Upper lobe of left lung (tissue), 6 donors: ENCODE measurements at regions not wholly inside any gene's neighbourhood (a gene's known extent, or its start where the extent isn't known, plus 50 kb on each side); places are given as distances from the start of the nearest gene placed in this dataset.

Experiments
- ATAC-seq, 2 donors: fragments of 200-7000 bp; cut with Tn5 transposase; one replicate each; pipeline ENCODE4 v1.9.1; 2022; ENCODE audit warnings: mild to moderate bottlenecking in 2 of 2, moderate library complexity in 2 of 2; ENCODE audit not compliant: low FRiP score in 2 of 2
- DNase-seq, 2 donors: peaks; one replicate each; pipeline ENCODE4 v3.0.0-alpha.2; 2019 to 2020
- H3K27ac ChIP-seq, 4 donors: fragments of 200-600 bp; sonication (generic); one replicate each; pipeline ENCODE4 v1.5.1; 2016 to 2019
- H3K27me3 ChIP-seq, 4 donors: fragments of 200-600 bp; sonication (generic); one replicate each; pipeline ENCODE4 v1.5.1; 2017 to 2019
- H3K36me3 ChIP-seq, 4 donors: fragments of 200-600 bp; sonication (generic); one replicate each; pipeline ENCODE4 v1.5.1; 2016 to 2019
- H3K4me1 ChIP-seq, 4 donors: fragments of 200-600 bp; sonication (generic); one replicate each; pipeline ENCODE4 v1.5.1; 2018 to 2019
- H3K4me3 ChIP-seq, 4 donors: fragments of 200-600 bp; sonication (generic); one replicate each; pipeline ENCODE4 v1.5.1; 2017 to 2019; ENCODE audit warnings: mild to moderate bottlenecking in 2 of 4, moderate library complexity in 1 of 4
- H3K9me3 ChIP-seq, 4 donors: fragments of 200-600 bp; sonication (generic); one replicate each; pipeline ENCODE4 v1.5.1; 2018 to 2019
- EP300 ChIP-seq, 4 donors: sonication (generic); formaldehyde crosslinking; IDR thresholded peaks; one replicate each; pipeline ENCODE4 v1.5.1; 2017; ENCODE audit warnings: antibody characterized with exemption in 4 of 4, control low read depth in 2 of 4
- POLR2A ChIP-seq, 4 donors: fragments of 450-650 bp; IDR thresholded peaks; one replicate each; pipeline ENCODE4 v1.5.1; 2016 to 2017; ENCODE audit warnings: antibody characterized with exemption in 4 of 4, mild to moderate bottlenecking in 2 of 4
- POLR2AphosphoS5 ChIP-seq, 2 donors: sonication (generic); formaldehyde crosslinking; IDR thresholded peaks; one replicate each; pipeline ENCODE4 v1.5.1; 2017; ENCODE audit warnings: antibody characterized with exemption in 2 of 2
- WGBS, 2 donors: methylation state at CpG; one replicate each; pipeline ENCODE4 v1.1.5; 2017 to 2018; 5-methylcytosine and 5-hydroxymethylcytosine counted together
- TF ChIP-seq, protein P1 (sequence below), 6 experiments: fragments of 450-650 bp in 4 of 6; fragments of 200-600 bp in 2 of 6; sonication (generic) in 2 of 6; IDR thresholded peaks; one replicate each; pipeline ENCODE4 v1.5.1; 2016 to 2019; ENCODE audit warnings: antibody characterized with exemption in 6 of 6
- donor health status: DM: no; HTN: no; CAD: no; lungs with moderate emphysema.
- donor health status: DM: no; HTN: yes; CAD: no; lungs with severe emphysema.

GRCh38 chr16:87044829-87045228 is 272.4 kb downstream of the C16orf95 start:
- DNase-seq, result no peak
- TF ChIP-seq POLR2AphosphoS5 (IDR thresholded peaks at IDR 0.05) (no peak), POLR2A (IDR thresholded peaks at IDR 0.05) (no peak), EP300 (IDR thresholded peaks at IDR 0.05) (no peak)
- TF ChIP-seq, protein P1, sequence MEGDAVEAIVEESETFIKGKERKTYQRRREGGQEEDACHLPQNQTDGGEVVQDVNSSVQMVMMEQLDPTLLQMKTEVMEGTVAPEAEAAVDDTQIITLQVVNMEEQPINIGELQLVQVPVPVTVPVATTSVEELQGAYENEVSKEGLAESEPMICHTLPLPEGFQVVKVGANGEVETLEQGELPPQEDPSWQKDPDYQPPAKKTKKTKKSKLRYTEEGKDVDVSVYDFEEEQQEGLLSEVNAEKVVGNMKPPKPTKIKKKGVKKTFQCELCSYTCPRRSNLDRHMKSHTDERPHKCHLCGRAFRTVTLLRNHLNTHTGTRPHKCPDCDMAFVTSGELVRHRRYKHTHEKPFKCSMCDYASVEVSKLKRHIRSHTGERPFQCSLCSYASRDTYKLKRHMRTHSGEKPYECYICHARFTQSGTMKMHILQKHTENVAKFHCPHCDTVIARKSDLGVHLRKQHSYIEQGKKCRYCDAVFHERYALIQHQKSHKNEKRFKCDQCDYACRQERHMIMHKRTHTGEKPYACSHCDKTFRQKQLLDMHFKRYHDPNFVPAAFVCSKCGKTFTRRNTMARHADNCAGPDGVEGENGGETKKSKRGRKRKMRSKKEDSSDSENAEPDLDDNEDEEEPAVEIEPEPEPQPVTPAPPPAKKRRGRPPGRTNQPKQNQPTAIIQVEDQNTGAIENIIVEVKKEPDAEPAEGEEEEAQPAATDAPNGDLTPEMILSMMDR (IDR thresholded peaks at IDR 0.05), result no peak
- 88% methylated on average over 6 to 11 of the region's 11 CpGs for WGBS, 2 donors

GRCh38 chr16:87045466-87046216 is 271.6 kb downstream of the C16orf95 start:
- H3K4me3 ChIP-seq, result no peak overlapping the region
- 84 to 87% methylated on average over 24 to 25 of the region's 25 CpGs for WGBS, 2 donors
- H3K27ac ChIP-seq, result no peak overlapping the region
- ATAC-seq, result no peak
- no peaks in the 10 kb centered on the region for H3K9me3 ChIP-seq
- H3K27me3 ChIP-seq, result no peaks in the 10 kb centered on the region
- DNase-seq, result no peak
- peaks cover 0 to 11% (median 0%) of the 10 kb centered on the region in 4 donors for H3K4me1 ChIP-seq
- no peak for TF ChIP-seq POLR2A (IDR thresholded peaks at IDR 0.05)
- no peak for TF ChIP-seq EP300 (IDR thresholded peaks at IDR 0.05)
- TF ChIP-seq POLR2AphosphoS5 (IDR thresholded peaks at IDR 0.05), result no peak
- TF ChIP-seq, protein P1 (IDR thresholded peaks at IDR 0.05), result no peak
- no peaks in the 10 kb centered on the region for H3K36me3 ChIP-seq

More at GRCh38 chr16:87044829-87045228, 272.4 kb downstream of the C16orf95 start:
- no peaks in the 10 kb centered on the region for H3K9me3 ChIP-seq
- peaks cover 0 to 11% (median 0%) of the 10 kb centered on the region in 4 donors for H3K4me1 ChIP-seq
- H3K27me3 ChIP-seq, result no peaks in the 10 kb centered on the region
- H3K36me3 ChIP-seq, result no peaks in the 10 kb centered on the region
- H3K4me3 ChIP-seq, result no peak overlapping the region
- ATAC-seq, result no peak
- H3K27ac ChIP-seq, result no peak overlapping the region

DNA sequence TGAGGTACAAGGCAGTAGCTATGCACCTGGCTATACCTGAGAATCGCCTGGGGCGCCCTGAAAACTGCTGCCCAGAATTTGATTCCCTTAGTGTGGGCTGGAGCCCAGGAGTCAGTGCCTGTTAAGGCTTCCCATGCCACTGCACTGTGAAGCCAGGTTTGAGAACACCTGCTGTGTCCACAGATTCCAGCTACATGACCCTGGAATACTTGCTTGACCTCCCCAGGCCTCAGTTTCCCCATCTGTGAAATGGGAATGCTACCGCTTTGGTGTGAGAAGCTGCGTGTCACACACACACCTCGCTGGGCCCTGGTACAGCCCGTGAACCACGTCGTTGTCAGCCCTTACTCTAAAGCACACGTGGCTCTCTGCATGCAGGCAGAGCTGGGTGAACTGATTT is 271.0 kb downstream of the C16orf95 start:
- peaks cover 0 to 11% (median 0%) of the 10 kb centered on the region in 4 donors for H3K4me1 ChIP-seq
- no peaks in the 10 kb centered on the region for H3K9me3 ChIP-seq
- H3K4me3 ChIP-seq, result no peak overlapping the region
- TF ChIP-seq, protein P1 (IDR thresholded peaks at IDR 0.05), result no peak
- no peak for TF ChIP-seq POLR2A (IDR thresholded peaks at IDR 0.05)
- TF ChIP-seq POLR2AphosphoS5 (IDR thresholded peaks at IDR 0.05), result no peak
- no peak for TF ChIP-seq EP300 (IDR thresholded peaks at IDR 0.05)
- 84 to 87% methylated on average over 6 to 9 of the region's 9 CpGs for WGBS, 2 donors
- H3K36me3 ChIP-seq, result no peaks in the 10 kb centered on the region
- DNase-seq (no peak), ATAC-seq (no peak)
- H3K27me3 ChIP-seq, result no peaks in the 10 kb centered on the region
- H3K27ac ChIP-seq, result no peak overlapping the region

GRCh38 chr16:87047221-87048037 is 269.8 kb downstream of the C16orf95 start:
- DNase-seq, result no peak
- H3K9me3 ChIP-seq, result no peaks in the 10 kb centered on the region
- ATAC-seq, result no peak
- H3K4me3 ChIP-seq, result no peak overlapping the region
- TF ChIP-seq POLR2A (IDR thresholded peaks at IDR 0.05) (no peak), POLR2AphosphoS5 (IDR thresholded peaks at IDR 0.05) (no peak), EP300 (IDR thresholded peaks at IDR 0.05) (no peak)
- TF ChIP-seq, protein P1 (IDR thresholded peaks at IDR 0.05), result no peak
- no peaks in the 10 kb centered on the region for H3K36me3 ChIP-seq
- H3K27me3 ChIP-seq, result no peaks in the 10 kb centered on the region
- H3K4me1 ChIP-seq, result peaks cover 0 to 11% (median 0%) of the 10 kb centered on the region in 4 donors
- H3K27ac ChIP-seq, result no peak overlapping the region
- 69 to 71% methylated on average over 9 to 13 of the region's 13 CpGs for WGBS, 2 donors
